IMR-90 (cell line): ENCODE measurements at regions not wholly inside any gene's neighbourhood (a gene's known extent, or its start where the extent isn't known, plus 50 kb on each side); places are given as distances from the start of the nearest gene placed in this dataset.

Experiments used
- ATAC-seq: fragments of 200-7000 bp; cut with Tn5 transposase; 2 replicates; pipeline ENCODE4 v1.9.1; 2020; ENCODE audit warnings: low read depth, mild to moderate bottlenecking, moderate library complexity
- BruUV-seq: library from RNA; stranded (reverse); fragments of 400-500 nt; replicated peaks from 2 replicates; lab custom pipeline; 2021; lab: Mats Ljungman, UMichigan
- CTCF ChIA-PET: fragments of 300-600 bp; formaldehyde crosslinking; extraction: SDS; loops from one replicate; lab custom pipeline; 2021; ENCODE audit warnings: antibody characterized with exemption; lab: Yijun Ruan, JAX
- POLR2A ChIA-PET: fragments of 300-600 bp; sonication (Branson Sonifier 250); formaldehyde crosslinking; loops from one replicate; lab custom pipeline; 2022; ENCODE audit warnings: antibody characterized with exemption; ENCODE audit not compliant: unreplicated experiment; lab: Charles Lee
- DNase-seq: peaks from one replicate; pipeline ENCODE4 v3.0.0; 2013
- H2AFZ ChIP-seq: replicated peaks from 2 replicates; pipeline ENCODE3; 2013; ENCODE audit warnings: low read length, mild to moderate bottlenecking; ENCODE audit not compliant: poor library complexity
- H2AK5ac ChIP-seq: 2 replicates; pipeline ENCODE4 v1.6.1; 2013; ENCODE audit warnings: low read depth, low read length, inconsistent platforms
- H2AK9ac ChIP-seq: replicated peaks from 2 replicates; pipeline ENCODE3; 2013; ENCODE audit warnings: mild to moderate bottlenecking, low read depth, low read length, moderate library complexity; ENCODE audit not compliant: poor library complexity
- H2BK120ac ChIP-seq: 2 replicates; pipeline ENCODE4 v1.6.1; 2013; ENCODE audit warnings: low read depth, low read length, inconsistent platforms
- H2BK15ac ChIP-seq: 3 replicates; pipeline ENCODE4 v1.6.1; 2013; ENCODE audit warnings: low read depth, low read length, inconsistent platforms
- H2BK20ac ChIP-seq: 2 replicates; pipeline ENCODE4 v1.6.1; 2013; ENCODE audit warnings: low read depth, mild to moderate bottlenecking, inconsistent platforms, low read length, moderate library complexity
- H2BK5ac ChIP-seq: 2 replicates; pipeline ENCODE4 v1.6.1; 2013; ENCODE audit warnings: mild to moderate bottlenecking, low read depth, low read length, inconsistent platforms; ENCODE audit not compliant: poor library complexity, severe bottlenecking
- H3K14ac ChIP-seq: replicated peaks from 2 replicates; pipeline ENCODE4 v1.6.1; 2013; ENCODE audit warnings: low read depth, low read length, inconsistent platforms
- H3K18ac ChIP-seq: 2 replicates; pipeline ENCODE4 v1.6.1; 2013; ENCODE audit warnings: low read depth, low read length, control low read depth
- H3K23ac ChIP-seq: 2 replicates; pipeline ENCODE4 v1.6.1; 2013; ENCODE audit warnings: low read depth, low read length, inconsistent platforms
- H3K27ac ChIP-seq: 2 replicates; pipeline ENCODE4 v1.5.1; 2013; ENCODE audit warnings: mild to moderate bottlenecking, control low read depth, low read length; ENCODE audit not compliant: insufficient read depth
- H3K27me3 ChIP-seq: 2 replicates; pipeline ENCODE4 v1.6.1; 2013; ENCODE audit warnings: low read length; ENCODE audit not compliant: control insufficient read depth, insufficient read depth
- H3K36me3 ChIP-seq: 2 replicates; pipeline ENCODE4 v1.6.1; 2013; ENCODE audit warnings: low read length, mixed read lengths; ENCODE audit not compliant: control insufficient read depth, insufficient read depth
- H3K4ac ChIP-seq: 2 replicates; pipeline ENCODE4 v1.6.1; 2013; ENCODE audit warnings: low read depth, low read length, inconsistent platforms
- H3K4me1 ChIP-seq: 2 replicates; pipeline ENCODE4 v1.6.1; 2013; ENCODE audit warnings: low read length, mixed read lengths; ENCODE audit not compliant: control insufficient read depth, insufficient read depth
- H3K4me2 ChIP-seq: 2 replicates; pipeline ENCODE4 v1.6.1; 2013; ENCODE audit warnings: low read depth, mild to moderate bottlenecking, control low read depth, low read length, moderate library complexity
- H3K4me3 ChIP-seq: 2 replicates; pipeline ENCODE4 v1.5.1; 2013; ENCODE audit warnings: low read depth, mild to moderate bottlenecking, control low read depth, low read length, moderate library complexity; ENCODE audit not compliant: insufficient read depth
- H3K56ac ChIP-seq: 2 replicates; pipeline ENCODE4 v1.6.1; 2013; ENCODE audit warnings: low read length, inconsistent platforms; ENCODE audit not compliant: insufficient read depth; ENCODE audit errors: extremely low read depth
- H3K79me1 ChIP-seq, 2 experiments: 2 replicates each; pipeline ENCODE4 v1.6.1; 2013; ENCODE audit warnings: low read length in 2 of 2, inconsistent platforms in 1 of 2, low read depth in 1 of 2
- H3K9ac ChIP-seq: 2 replicates; pipeline ENCODE4 v1.6.1; 2013; ENCODE audit warnings: low read depth, low read length, control low read depth
- H3K9me1 ChIP-seq: 2 replicates; pipeline ENCODE4 v1.6.1; 2013; ENCODE audit warnings: low read length, inconsistent platforms; ENCODE audit not compliant: insufficient read depth
- H3K9me3 ChIP-seq: 2 replicates; pipeline ENCODE4 v1.6.1; 2013; ENCODE audit warnings: low read length; ENCODE audit not compliant: control insufficient read depth, insufficient read depth
- H4K20me1 ChIP-seq: 2 replicates; pipeline ENCODE4 v1.6.1; 2013; ENCODE audit warnings: low read length, inconsistent platforms; ENCODE audit not compliant: insufficient read depth
- H4K5ac ChIP-seq: 2 replicates; pipeline ENCODE4 v1.6.1; 2013; ENCODE audit warnings: mild to moderate bottlenecking, low read depth, low read length, control low read depth
- H4K8ac ChIP-seq, 2 experiments: 2 replicates each; pipeline ENCODE4 v1.6.1; 2013; ENCODE audit warnings: low read depth in 2 of 2, low read length in 2 of 2, control low read depth in 1 of 2, inconsistent platforms in 1 of 2
- H4K91ac ChIP-seq: 2 replicates; pipeline ENCODE4 v1.6.1; 2013; ENCODE audit warnings: low read depth, low read length, inconsistent platforms; ENCODE audit not compliant: insufficient read depth
- BHLHE40 ChIP-seq: fragments of 150-350 bp; IDR thresholded peaks from 2 replicates; pipeline ENCODE4 v1.6.1; 2016; ENCODE audit warnings: mild to moderate bottlenecking, low read depth, low read length
- CEBPB ChIP-seq: IDR thresholded peaks from 2 replicates; pipeline ENCODE4 v1.6.1; 2012; ENCODE audit warnings: low read depth, low read length, improper control_type of control experiment
- CHD1 ChIP-seq: IDR thresholded peaks from 2 replicates; pipeline ENCODE4 v1.6.1; 2012; ENCODE audit warnings: low read depth, low read length, improper control_type of control experiment
- FOS ChIP-seq: fragments of 150-350 bp; IDR thresholded peaks from 2 replicates; pipeline ENCODE4 v1.6.1; 2016; ENCODE audit warnings: low read depth, low read length
- POLR2A ChIP-seq: IDR thresholded peaks from 2 replicates; pipeline ENCODE4 v1.6.1; 2012; ENCODE audit warnings: mild to moderate bottlenecking, low read depth, low read length
- USF2 ChIP-seq: fragments of 150-350 bp; IDR thresholded peaks from 2 replicates; pipeline ENCODE4 v1.6.1; 2017; ENCODE audit warnings: mild to moderate bottlenecking, antibody characterized with exemption, low read length, low read depth
- WGBS, 2 experiments: methylation state at CpG; one replicate each; pipeline versions ENCODE4 v1.1.5 to v1.1.7; 2013; ENCODE audit warnings: missing lambda C conversion rate in 2 of 2; ENCODE audit not compliant: insufficient read length in 1 of 2; ENCODE audit errors: extremely low coverage in 2 of 2; 5-methylcytosine and 5-hydroxymethylcytosine counted together
- dilution Hi-C: fragments of 300-500 bp; cut with HindIII; formaldehyde crosslinking; loops from one replicate; pipeline ENCODE4 v1.14.3; 2018; ENCODE audit warnings: low sequenced_read_pairs; ENCODE audit not compliant: unreplicated experiment
- in situ Hi-C: fragments of 300-500 bp; cut with MboI; formaldehyde crosslinking; loops from 3 replicates; pipeline ENCODE4 v1.14.3; 2019; ENCODE audit warnings: low sequenced_read_pairs, inconsistent platforms, mixed read lengths
- intact Hi-C: fragments of 100-400 bp; cut with micrococcal nuclease; formaldehyde crosslinking; loops from 2 replicates; pipeline ENCODE4 v1.10.0; 2022
- TF ChIP-seq, protein P1 (sequence below): conservative IDR thresholded peaks from 2 replicates; pipeline ENCODE4 v1.5.1; 2012; ENCODE audit warnings: mild to moderate bottlenecking, low read depth, low read length, improper control_type of control experiment

GRCh38 chr16:87051526-87052320 lies 265.5 kb downstream of the C16orf95 start:
- no peak overlapping the region for H3K4me2 ChIP-seq
- no peak overlapping the region for H2BK120ac ChIP-seq
- ATAC-seq (no peak), DNase-seq (no peak)
- H4K91ac ChIP-seq: no peak overlapping the region
- dilution Hi-C loops: no loop called here
- peaks cover 6% of the 10 kb centered on the region for H3K4me1 ChIP-seq
- ChIA-PET POLR2A (no interaction called here), CTCF (interaction anchor here (0.7 kb wide), 1 partner anchor 48 kb away, joined by 3 read pairs; no protein-coding TSS in a partner anchor)
- no peak overlapping the region for H2BK15ac ChIP-seq
- H2AK9ac ChIP-seq: peak overlapping the region; percentile 33
- in situ Hi-C loops: no loop called here
- no peak overlapping the region for H2BK5ac ChIP-seq
- H3K9me1 ChIP-seq: no peaks in the 10 kb centered on the region
- H3K14ac ChIP-seq: no peak overlapping the region
- no peak overlapping the region for H2BK20ac ChIP-seq
- H3K23ac ChIP-seq: no peak overlapping the region
- no peak overlapping the region for H3K56ac ChIP-seq
- H3K18ac ChIP-seq: no peak overlapping the region
- H3K9ac ChIP-seq: no peak overlapping the region
- WGBS, 2 experiments: 81% methylated on average over 10 of the region's 18 CpGs; no CpG with 5 or more reads in 1 of the 2 experiments
- no TSS peak for BruUV-seq
- no peaks in the 10 kb centered on the region for H3K36me3 ChIP-seq
- no peaks in the 10 kb centered on the region for H3K79me1 ChIP-seq
- intact Hi-C loops: no loop called here
- H2AK5ac ChIP-seq: no peak overlapping the region
- H4K5ac ChIP-seq: no peak overlapping the region
- no peak overlapping the region for H3K27ac ChIP-seq
- H2AFZ ChIP-seq: peak overlapping the region; percentile 5
- no peak overlapping the region for H3K4ac ChIP-seq
- H3K4me3 ChIP-seq: no peak overlapping the region
- TF ChIP-seq FOS: no peak
- TF ChIP-seq CHD1: no peak
- no peak for TF ChIP-seq POLR2A
- TF ChIP-seq, protein P1, sequence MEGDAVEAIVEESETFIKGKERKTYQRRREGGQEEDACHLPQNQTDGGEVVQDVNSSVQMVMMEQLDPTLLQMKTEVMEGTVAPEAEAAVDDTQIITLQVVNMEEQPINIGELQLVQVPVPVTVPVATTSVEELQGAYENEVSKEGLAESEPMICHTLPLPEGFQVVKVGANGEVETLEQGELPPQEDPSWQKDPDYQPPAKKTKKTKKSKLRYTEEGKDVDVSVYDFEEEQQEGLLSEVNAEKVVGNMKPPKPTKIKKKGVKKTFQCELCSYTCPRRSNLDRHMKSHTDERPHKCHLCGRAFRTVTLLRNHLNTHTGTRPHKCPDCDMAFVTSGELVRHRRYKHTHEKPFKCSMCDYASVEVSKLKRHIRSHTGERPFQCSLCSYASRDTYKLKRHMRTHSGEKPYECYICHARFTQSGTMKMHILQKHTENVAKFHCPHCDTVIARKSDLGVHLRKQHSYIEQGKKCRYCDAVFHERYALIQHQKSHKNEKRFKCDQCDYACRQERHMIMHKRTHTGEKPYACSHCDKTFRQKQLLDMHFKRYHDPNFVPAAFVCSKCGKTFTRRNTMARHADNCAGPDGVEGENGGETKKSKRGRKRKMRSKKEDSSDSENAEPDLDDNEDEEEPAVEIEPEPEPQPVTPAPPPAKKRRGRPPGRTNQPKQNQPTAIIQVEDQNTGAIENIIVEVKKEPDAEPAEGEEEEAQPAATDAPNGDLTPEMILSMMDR: no peak
- no peak for TF ChIP-seq CEBPB
- TF ChIP-seq USF2: no peak
- no peak for TF ChIP-seq BHLHE40
- H4K20me1 ChIP-seq: peaks cover 3% of the 10 kb centered on the region; the same call in 1 of the 2 replicates
- peaks cover 35% of the 10 kb centered on the region for H3K27me3 ChIP-seq
- H4K8ac ChIP-seq: no peak overlapping the region
- peaks cover 3% of the 10 kb centered on the region; the same call in 1 of the 2 replicates for H3K9me3 ChIP-seq
